GM12878 (cell line): ENCODE measurements at regions not wholly inside any gene's neighbourhood (a gene's known extent, or its start where the extent isn't known, plus 50 kb on each side); places are given as distances from the start of the nearest gene placed in this dataset.

Experiments
- CBX3 ChIP-seq: fragments of 200-600 bp; sonication (generic); IDR thresholded peaks from 2 replicates; pipeline ENCODE4 v1.6.1; 2016; ENCODE audit warnings: low read depth, borderline replicate concordance
- CTCF ChIP-seq, 3 experiments: IDR thresholded peaks in 2 of 3; conservative IDR thresholded peaks in 1 of 3; 2 replicates each; pipeline ENCODE4 v1.5.1; 2011; ENCODE audit warnings: low read depth in 3 of 3, low read length in 3 of 3, mild to moderate bottlenecking in 3 of 3, control low read depth in 2 of 3, moderate library complexity in 2 of 3, inconsistent platforms in 1 of 3, mixed read lengths in 1 of 3; ENCODE audit not compliant: control insufficient read depth in 2 of 3, insufficient read depth in 1 of 3; ENCODE audit errors: extremely low read depth in 1 of 3

GRCh38 chr5:4294878-4295277 lies 699.2 kb downstream of the IRX1 start:
- TF ChIP-seq CTCF (IDR thresholded peaks at IDR 0.05 in 2 of 3, conservative IDR thresholded peaks at IDR 0.05 in 1 of 3; ENCODE audit: control insufficient read depth in 2 of 3, extremely low read depth in 1 of 3, insufficient read depth in 1 of 3, low read depth in 3 of 3, low read length in 3 of 3): no peak
- TF ChIP-seq CBX3: no peak
